ENCODE measurements at regions not wholly inside any gene's neighbourhood (a gene's known extent, or its start where the extent isn't known, plus 50 kb on each side); places are given as distances from the start of the nearest gene placed in this dataset.

DNA sequence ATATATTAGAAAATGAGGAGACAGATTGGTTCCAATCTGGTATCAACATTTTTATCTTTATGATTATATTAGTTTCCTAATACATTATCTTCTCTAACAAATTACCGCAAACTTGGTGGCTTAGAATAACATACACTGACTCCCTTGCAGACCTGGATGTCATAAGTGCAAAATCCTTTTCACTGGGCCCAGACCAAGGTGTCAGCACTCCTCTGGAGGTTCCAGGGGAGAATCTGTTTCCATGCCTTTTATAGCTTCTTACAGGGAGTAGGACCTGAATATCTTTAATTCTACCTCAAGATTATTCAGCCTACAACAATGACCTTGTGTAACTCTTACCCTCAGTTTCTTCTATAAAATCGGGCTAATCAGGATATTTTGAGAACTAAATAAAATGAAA, 329.9 kb upstream of the GRM3 start:
- TF ChIP-seq, protein P1, sequence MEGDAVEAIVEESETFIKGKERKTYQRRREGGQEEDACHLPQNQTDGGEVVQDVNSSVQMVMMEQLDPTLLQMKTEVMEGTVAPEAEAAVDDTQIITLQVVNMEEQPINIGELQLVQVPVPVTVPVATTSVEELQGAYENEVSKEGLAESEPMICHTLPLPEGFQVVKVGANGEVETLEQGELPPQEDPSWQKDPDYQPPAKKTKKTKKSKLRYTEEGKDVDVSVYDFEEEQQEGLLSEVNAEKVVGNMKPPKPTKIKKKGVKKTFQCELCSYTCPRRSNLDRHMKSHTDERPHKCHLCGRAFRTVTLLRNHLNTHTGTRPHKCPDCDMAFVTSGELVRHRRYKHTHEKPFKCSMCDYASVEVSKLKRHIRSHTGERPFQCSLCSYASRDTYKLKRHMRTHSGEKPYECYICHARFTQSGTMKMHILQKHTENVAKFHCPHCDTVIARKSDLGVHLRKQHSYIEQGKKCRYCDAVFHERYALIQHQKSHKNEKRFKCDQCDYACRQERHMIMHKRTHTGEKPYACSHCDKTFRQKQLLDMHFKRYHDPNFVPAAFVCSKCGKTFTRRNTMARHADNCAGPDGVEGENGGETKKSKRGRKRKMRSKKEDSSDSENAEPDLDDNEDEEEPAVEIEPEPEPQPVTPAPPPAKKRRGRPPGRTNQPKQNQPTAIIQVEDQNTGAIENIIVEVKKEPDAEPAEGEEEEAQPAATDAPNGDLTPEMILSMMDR (IDR thresholded peaks at IDR 0.05; ENCODE audit: extremely low read depth, missing control alignments) = no peak
- no peak for DNase-seq (ENCODE audit: low spot score)

DNA sequence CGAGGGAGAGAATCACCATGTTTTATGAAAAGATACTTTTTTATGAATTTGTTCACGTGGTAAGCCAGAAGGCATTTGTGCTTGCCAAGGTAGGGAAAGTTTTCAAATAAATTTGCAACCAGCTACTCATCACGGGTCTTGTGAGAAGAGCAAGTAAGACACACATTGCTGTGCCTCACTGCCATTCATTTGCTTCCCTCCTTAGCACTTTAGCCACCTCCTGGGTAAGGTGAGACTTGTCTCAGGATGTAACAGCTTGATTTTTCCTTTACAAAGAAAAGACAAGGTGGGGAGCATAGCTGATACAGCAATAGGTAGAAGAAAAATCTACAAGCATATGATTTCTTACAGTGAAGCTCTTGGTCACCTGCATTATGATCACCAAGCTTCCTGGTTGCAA, 342.4 kb upstream of the GRM3 start:
- TF ChIP-seq, protein P1 (IDR thresholded peaks at IDR 0.05; ENCODE audit: extremely low read depth, missing control alignments) = no peak
- no peak for DNase-seq (ENCODE audit: low spot score)

DNA sequence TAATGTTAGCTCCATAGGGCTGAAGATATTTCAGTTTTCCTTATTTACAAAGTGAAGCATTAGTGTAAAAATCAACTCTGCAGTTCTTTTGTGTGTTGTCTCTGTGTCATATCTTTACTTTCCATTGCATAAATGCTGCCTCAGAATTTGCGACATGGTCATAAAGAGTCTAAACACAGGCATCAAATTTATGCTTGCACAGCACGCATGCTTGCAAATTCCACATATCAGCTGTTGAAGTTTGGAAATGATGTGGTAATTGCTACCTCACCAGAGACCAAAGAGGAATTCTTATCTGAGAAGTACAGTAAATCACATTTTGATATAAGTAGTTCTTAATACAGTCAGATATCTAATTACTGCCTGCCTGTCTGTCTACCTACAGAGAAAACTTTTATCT, 348.2 kb upstream of the GRM3 start:
- no peak for DNase-seq (ENCODE audit: low spot score)
- TF ChIP-seq, protein P1 (IDR thresholded peaks at IDR 0.05; ENCODE audit: extremely low read depth, missing control alignments) = no peak

DNA sequence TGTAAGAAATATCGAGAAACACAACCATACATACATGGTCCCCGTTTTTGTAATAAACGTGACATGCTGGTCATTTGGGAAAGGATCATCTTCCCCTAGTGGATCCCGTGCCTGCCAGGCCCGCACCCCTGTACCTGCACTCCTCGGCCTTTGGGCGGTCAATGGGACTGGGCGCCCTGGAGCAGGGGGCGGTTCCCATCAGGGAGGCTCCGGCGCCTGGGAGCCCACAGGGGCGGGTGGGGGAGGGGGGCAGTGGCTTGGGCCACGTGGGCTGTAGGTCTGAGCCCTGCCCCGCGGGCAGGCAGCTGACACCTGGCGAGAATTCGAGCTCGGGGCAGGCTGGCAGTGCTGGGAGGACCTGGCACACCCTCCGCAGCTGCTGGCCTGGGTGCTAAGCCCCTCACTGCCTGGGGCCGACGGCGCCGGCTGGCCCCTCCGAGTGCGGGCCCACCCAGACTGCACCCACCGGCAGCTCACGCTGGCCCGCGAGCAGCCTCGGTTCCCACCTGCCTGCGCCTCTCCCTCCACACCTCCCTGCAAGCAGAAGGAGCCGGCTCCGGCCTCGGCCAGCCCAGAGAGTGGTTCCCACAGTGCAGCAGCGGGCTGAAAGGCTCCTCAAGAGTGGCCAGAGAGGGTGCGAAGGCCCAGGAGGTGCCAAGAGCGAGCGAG, 361.6 kb upstream of the GRM3 start:
- DNase-seq (ENCODE audit: low spot score) = no peak
- TF ChIP-seq, protein P1 (IDR thresholded peaks at IDR 0.05; ENCODE audit: extremely low read depth, missing control alignments) = no peak

DNA sequence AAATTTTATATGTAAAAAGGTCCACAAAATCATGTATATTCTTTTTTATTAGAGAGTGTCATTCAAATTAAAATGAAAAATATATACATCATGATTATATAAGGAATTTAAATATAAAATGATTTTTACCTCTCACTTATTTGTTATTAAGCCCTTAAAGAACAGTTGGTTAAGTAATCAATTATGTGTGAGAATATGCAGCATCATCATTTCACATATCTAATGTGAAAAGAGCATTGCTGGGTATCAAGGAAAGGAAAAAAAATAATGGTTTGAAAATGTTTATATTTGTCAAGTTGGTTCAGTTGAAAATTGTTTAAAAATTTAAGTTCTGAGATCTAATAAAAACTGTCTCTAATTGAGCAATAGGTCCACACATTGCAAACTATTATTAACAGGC, 363.6 kb upstream of the GRM3 start:
- no peak for DNase-seq (ENCODE audit: low spot score)

DNA sequence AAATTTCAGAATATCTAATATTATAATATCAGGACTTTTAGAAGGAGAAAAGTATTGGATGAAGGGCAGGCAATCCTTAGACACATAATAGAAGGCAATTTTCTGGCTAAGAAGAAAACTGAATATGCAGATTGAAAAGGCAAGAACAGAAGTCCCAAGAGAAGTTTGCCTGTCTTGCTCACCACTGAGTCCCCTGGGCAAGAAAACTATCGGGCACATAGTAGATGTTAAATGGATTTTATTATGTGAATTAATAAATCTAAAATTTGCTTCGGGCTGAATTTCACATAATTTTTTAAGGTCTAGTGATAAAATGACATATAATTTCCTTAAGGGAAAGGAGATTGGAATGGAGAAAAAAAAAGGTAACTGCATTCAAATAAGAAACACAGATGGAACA, 380.9 kb upstream of the GRM3 start:
- DNase-seq (ENCODE audit: low spot score) = no peak
- TF ChIP-seq, protein P1 (IDR thresholded peaks at IDR 0.05; ENCODE audit: extremely low read depth, missing control alignments) = no peak

More for the DNA sequence above, 363.6 kb upstream of the GRM3 start:
- TF ChIP-seq, protein P1 (IDR thresholded peaks at IDR 0.05; ENCODE audit: extremely low read depth, missing control alignments) = no peak

GRCh38 chr7:86257894-86258293, 385.8 kb upstream of the GRM3 start:
- TF ChIP-seq, protein P1 (IDR thresholded peaks at IDR 0.05; ENCODE audit: extremely low read depth, missing control alignments) = no peak
- DNase-seq (ENCODE audit: low spot score) = no peak
